ENCODE measurements at regions not wholly inside any gene's neighbourhood (a gene's known extent, or its start where the extent isn't known, plus 50 kb on each side); places are given as distances from the start of the nearest gene placed in this dataset.

DNA sequence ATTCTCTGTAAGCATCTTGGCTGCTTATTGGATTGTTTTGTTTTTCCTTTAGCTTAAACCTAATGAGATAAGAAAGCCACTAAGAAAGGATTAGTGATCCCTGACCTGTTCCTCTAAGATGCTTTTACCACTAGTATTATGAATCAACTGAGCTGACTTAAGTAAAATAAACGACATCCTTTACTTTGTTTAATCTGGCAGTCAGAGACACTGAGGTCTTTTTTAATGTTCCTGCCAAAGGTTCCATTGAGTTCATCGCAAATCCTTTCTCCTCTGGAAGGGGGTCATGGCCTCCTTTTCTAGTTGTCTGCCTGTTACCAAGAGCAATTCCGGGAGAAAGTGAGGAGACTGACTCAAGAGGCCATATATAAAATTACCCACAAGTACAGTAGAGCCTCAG is 1038.3 kb upstream of the SLIT2 start:
- no peak for TF ChIP-seq FOXM1 (IDR thresholded peaks at IDR 0.05; ENCODE audit: low read depth)
- TF ChIP-seq, protein P1, sequence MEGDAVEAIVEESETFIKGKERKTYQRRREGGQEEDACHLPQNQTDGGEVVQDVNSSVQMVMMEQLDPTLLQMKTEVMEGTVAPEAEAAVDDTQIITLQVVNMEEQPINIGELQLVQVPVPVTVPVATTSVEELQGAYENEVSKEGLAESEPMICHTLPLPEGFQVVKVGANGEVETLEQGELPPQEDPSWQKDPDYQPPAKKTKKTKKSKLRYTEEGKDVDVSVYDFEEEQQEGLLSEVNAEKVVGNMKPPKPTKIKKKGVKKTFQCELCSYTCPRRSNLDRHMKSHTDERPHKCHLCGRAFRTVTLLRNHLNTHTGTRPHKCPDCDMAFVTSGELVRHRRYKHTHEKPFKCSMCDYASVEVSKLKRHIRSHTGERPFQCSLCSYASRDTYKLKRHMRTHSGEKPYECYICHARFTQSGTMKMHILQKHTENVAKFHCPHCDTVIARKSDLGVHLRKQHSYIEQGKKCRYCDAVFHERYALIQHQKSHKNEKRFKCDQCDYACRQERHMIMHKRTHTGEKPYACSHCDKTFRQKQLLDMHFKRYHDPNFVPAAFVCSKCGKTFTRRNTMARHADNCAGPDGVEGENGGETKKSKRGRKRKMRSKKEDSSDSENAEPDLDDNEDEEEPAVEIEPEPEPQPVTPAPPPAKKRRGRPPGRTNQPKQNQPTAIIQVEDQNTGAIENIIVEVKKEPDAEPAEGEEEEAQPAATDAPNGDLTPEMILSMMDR (IDR thresholded peaks at IDR 0.05) = no peak
- no peak for TF ChIP-seq EP300 (IDR thresholded peaks at IDR 0.05; ENCODE audit: borderline replicate concordance in 1 of 2, low read depth in 1 of 2, low read length in 1 of 2)
- no peak for TF ChIP-seq EZH2phosphoT487 (IDR thresholded peaks at IDR 0.05; ENCODE audit: borderline replicate concordance, low read depth)
- TF ChIP-seq, protein P2, sequence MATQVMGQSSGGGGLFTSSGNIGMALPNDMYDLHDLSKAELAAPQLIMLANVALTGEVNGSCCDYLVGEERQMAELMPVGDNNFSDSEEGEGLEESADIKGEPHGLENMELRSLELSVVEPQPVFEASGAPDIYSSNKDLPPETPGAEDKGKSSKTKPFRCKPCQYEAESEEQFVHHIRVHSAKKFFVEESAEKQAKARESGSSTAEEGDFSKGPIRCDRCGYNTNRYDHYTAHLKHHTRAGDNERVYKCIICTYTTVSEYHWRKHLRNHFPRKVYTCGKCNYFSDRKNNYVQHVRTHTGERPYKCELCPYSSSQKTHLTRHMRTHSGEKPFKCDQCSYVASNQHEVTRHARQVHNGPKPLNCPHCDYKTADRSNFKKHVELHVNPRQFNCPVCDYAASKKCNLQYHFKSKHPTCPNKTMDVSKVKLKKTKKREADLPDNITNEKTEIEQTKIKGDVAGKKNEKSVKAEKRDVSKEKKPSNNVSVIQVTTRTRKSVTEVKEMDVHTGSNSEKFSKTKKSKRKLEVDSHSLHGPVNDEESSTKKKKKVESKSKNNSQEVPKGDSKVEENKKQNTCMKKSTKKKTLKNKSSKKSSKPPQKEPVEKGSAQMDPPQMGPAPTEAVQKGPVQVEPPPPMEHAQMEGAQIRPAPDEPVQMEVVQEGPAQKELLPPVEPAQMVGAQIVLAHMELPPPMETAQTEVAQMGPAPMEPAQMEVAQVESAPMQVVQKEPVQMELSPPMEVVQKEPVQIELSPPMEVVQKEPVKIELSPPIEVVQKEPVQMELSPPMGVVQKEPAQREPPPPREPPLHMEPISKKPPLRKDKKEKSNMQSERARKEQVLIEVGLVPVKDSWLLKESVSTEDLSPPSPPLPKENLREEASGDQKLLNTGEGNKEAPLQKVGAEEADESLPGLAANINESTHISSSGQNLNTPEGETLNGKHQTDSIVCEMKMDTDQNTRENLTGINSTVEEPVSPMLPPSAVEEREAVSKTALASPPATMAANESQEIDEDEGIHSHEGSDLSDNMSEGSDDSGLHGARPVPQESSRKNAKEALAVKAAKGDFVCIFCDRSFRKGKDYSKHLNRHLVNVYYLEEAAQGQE (IDR thresholded peaks at IDR 0.05; ENCODE audit: low read depth, low read length) = no peak
- no peak for TF ChIP-seq RFX5 (IDR thresholded peaks at IDR 0.05; ENCODE audit: low read length)
- TF ChIP-seq GATA2 (CRISPR knock-in tag; IDR thresholded peaks at IDR 0.05) = no peak
- TF ChIP-seq, protein P3, sequence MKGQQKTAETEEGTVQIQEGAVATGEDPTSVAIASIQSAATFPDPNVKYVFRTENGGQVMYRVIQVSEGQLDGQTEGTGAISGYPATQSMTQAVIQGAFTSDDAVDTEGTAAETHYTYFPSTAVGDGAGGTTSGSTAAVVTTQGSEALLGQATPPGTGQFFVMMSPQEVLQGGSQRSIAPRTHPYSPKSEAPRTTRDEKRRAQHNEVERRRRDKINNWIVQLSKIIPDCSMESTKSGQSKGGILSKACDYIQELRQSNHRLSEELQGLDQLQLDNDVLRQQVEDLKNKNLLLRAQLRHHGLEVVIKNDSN (IDR thresholded peaks at IDR 0.05; ENCODE audit: borderline replicate concordance, low read depth) = no peak
- TF ChIP-seq FOSL2 (IDR thresholded peaks at IDR 0.05; ENCODE audit: borderline replicate concordance, low read depth) = no peak
- TF ChIP-seq FOXJ3 (CRISPR knock-in tag; IDR thresholded peaks at IDR 0.05) = no peak
- TF ChIP-seq NRF1 (IDR thresholded peaks at IDR 0.05; ENCODE audit: low read depth, low read length) = no peak
- TF ChIP-seq, protein P4, sequence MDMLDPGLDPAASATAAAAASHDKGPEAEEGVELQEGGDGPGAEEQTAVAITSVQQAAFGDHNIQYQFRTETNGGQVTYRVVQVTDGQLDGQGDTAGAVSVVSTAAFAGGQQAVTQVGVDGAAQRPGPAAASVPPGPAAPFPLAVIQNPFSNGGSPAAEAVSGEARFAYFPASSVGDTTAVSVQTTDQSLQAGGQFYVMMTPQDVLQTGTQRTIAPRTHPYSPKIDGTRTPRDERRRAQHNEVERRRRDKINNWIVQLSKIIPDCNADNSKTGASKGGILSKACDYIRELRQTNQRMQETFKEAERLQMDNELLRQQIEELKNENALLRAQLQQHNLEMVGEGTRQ (IDR thresholded peaks at IDR 0.05; ENCODE audit: borderline replicate concordance, low read depth, low read length) = no peak
- TF ChIP-seq NFIC (IDR thresholded peaks at IDR 0.05; ENCODE audit: borderline replicate concordance) = no peak

Measured in SK-N-SH (cell line).